GM10266 (cell line): ENCODE measurements at regions not wholly inside any gene's neighbourhood (a gene's known extent, or its start where the extent isn't known, plus 50 kb on each side); places are given as distances from the start of the nearest gene placed in this dataset.

ENCODE experiments used
- DNase-seq: peaks from one replicate; pipeline ENCODE4 v3.0.0; 2012; ENCODE audit errors: extremely low spot score
- TF ChIP-seq, protein P1 (sequence below): IDR thresholded peaks from 2 replicates; pipeline ENCODE4 v1.5.1; 2012; ENCODE audit warnings: mild to moderate bottlenecking, low read depth; ENCODE audit not compliant: control insufficient read depth, insufficient read depth; ENCODE audit errors: missing control alignments

- TF ChIP-seq, protein P1, sequence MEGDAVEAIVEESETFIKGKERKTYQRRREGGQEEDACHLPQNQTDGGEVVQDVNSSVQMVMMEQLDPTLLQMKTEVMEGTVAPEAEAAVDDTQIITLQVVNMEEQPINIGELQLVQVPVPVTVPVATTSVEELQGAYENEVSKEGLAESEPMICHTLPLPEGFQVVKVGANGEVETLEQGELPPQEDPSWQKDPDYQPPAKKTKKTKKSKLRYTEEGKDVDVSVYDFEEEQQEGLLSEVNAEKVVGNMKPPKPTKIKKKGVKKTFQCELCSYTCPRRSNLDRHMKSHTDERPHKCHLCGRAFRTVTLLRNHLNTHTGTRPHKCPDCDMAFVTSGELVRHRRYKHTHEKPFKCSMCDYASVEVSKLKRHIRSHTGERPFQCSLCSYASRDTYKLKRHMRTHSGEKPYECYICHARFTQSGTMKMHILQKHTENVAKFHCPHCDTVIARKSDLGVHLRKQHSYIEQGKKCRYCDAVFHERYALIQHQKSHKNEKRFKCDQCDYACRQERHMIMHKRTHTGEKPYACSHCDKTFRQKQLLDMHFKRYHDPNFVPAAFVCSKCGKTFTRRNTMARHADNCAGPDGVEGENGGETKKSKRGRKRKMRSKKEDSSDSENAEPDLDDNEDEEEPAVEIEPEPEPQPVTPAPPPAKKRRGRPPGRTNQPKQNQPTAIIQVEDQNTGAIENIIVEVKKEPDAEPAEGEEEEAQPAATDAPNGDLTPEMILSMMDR: no peak
- no peak for DNase-seq
These were observed 398.6 kb downstream of the BRD1 start for GRCh38 chr22:49429066-49429465.

GRCh38 chr22:49427941-49428340 lies 399.7 kb downstream of the BRD1 start:
- DNase-seq: no peak
- TF ChIP-seq, protein P1: no peak

GRCh38 chr22:49427341-49427740 lies 400.3 kb downstream of the BRD1 start:
- TF ChIP-seq, protein P1: no peak
- DNase-seq: no peak

GRCh38 chr22:49426618-49427266 lies 400.9 kb downstream of the BRD1 start:
- TF ChIP-seq, protein P1: no peak
- no peak for DNase-seq

DNA sequence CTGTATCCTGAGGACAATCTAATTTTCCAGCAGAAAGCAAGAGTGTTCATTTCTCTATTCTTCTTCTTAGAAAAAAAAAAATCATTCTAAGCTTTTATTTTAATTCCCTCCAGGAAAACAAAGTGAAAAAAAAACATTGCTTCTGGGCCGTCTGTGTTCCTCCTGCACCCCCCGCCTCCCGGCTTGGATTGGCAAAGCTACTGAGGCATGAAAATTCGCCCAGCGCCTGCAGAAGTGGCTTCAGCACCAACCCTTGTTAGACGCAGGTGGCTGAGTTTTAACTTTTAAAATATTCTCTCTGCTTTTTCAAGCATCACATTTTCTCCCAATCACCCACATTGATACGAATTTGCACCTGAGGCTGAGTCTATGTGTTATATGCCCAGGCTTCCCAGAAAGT lies 401.6 kb downstream of the BRD1 start:
- no peak for DNase-seq
- TF ChIP-seq, protein P1: no peak

DNA sequence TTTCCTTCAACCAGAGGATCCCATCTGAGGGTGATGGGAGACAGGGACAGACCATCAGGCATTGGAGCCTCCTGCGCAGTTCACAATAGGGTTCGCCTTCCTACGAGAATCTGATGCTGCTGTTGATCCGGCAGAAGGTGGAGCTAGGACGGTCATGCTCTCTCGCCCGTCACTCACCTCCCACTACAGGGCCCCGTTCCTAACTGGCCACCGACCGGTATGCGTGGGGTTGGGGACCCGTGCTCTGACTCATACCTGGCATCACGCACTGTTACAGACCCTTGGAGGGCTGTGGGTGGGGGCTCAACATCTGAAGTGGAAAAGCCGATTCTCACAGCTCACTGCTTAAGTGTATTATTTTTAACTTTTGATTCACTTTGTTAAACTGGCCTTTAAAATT lies 402.3 kb downstream of the BRD1 start:
- no peak for DNase-seq
- TF ChIP-seq, protein P1: no peak

DNA sequence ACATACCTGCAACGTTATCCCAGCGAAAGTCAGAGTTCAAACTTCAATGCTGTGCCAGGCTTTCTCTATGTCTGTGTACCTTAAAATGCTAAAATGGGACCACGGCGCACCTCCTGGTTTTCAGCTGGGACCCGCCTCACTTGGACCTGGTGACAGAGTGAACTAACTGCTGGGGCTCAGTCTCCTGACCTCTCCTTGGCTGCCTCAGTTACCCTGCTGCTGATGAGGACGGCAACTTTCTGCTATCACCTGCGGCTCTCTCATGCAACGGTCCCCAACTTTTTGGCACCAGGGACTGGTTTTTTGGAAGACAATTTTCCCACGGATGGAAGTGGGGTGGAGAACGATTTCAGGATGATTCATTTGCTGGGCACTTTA lies 402.8 kb downstream of the BRD1 start:
- DNase-seq: no peak

More for the DNA sequence above, 402.8 kb downstream of the BRD1 start:
- TF ChIP-seq, protein P1: no peak
